Right lobe of liver (tissue), 4 donors: ENCODE measurements at regions not wholly inside any gene's neighbourhood (a gene's known extent, or its start where the extent isn't known, plus 50 kb on each side); places are given as distances from the start of the nearest gene placed in this dataset.

ENCODE experiments used
- POLR2A ChIP-seq: fragments of 450-650 bp; IDR thresholded peaks from one replicate; pipeline ENCODE4 v1.6.1; 2017; ENCODE audit warnings: antibody characterized with exemption, mild to moderate bottlenecking
- TF ChIP-seq, protein P1 (sequence below), 4 donors: fragments of 200-600 bp in 3 of 4; fragments of 450-650 bp in 1 of 4; IDR thresholded peaks; one replicate each; pipeline versions ENCODE4 v1.5.1 to v1.8.0; 2016 to 2022; ENCODE audit warnings: antibody characterized with exemption in 4 of 4, mild to moderate bottlenecking in 2 of 4
- donor health status: DM: no; HTN: no; CAD: no.
- donor health status: DM: no; HTN: no; CAD: no.
- donor health status: DM: no; HTN: yes; CAD: no.

DNA sequence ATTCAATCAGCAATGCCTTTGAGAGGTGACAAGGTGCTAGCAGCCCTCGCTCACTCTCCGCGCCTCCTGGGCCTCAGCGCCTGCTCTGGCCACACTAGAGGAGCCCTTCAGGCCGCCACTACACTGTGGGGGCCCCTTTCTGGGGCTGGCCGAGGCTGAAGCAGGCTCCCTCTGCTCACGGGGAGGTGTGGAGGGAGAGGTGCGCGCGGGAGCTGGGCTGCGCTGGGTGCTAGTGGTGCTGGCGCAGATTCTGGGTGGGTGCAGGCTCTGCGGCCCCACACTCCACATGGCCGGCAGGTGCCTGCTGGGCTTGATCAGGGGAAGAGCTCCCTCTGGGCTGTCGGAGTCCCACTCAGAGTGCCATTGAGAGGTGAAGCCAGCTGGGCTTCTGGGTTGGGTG is 351.0 kb downstream of the GASK1B start:
- TF ChIP-seq, protein P1, sequence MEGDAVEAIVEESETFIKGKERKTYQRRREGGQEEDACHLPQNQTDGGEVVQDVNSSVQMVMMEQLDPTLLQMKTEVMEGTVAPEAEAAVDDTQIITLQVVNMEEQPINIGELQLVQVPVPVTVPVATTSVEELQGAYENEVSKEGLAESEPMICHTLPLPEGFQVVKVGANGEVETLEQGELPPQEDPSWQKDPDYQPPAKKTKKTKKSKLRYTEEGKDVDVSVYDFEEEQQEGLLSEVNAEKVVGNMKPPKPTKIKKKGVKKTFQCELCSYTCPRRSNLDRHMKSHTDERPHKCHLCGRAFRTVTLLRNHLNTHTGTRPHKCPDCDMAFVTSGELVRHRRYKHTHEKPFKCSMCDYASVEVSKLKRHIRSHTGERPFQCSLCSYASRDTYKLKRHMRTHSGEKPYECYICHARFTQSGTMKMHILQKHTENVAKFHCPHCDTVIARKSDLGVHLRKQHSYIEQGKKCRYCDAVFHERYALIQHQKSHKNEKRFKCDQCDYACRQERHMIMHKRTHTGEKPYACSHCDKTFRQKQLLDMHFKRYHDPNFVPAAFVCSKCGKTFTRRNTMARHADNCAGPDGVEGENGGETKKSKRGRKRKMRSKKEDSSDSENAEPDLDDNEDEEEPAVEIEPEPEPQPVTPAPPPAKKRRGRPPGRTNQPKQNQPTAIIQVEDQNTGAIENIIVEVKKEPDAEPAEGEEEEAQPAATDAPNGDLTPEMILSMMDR (IDR thresholded peaks at IDR 0.05), result no peak
- no peak for TF ChIP-seq POLR2A
